H1 (cell line): ENCODE measurements at regions not wholly inside any gene's neighbourhood (a gene's known extent, or its start where the extent isn't known, plus 50 kb on each side); places are given as distances from the start of the nearest gene placed in this dataset.

Experiments
- CTCF ChIA-PET: fragments of 300-600 bp; sonication (Branson Sonifier 250); formaldehyde crosslinking; loops from one replicate; lab custom pipeline; 2021; ENCODE audit not compliant: partially characterized antibody; lab: Charles Lee
- POLR2A ChIA-PET: fragments of 300-600 bp; sonication (Branson Sonifier 250); formaldehyde crosslinking; loops from one replicate; lab custom pipeline; 2021; ENCODE audit warnings: inconsistent platforms; ENCODE audit not compliant: partially characterized antibody; lab: Charles Lee
- DNase-seq, 2 experiments: peaks; one replicate each; pipeline versions ENCODE4 v3.0.0 to v3.0.0-alpha.2; 2010 to 2022; ENCODE audit warnings: low spot score in 2 of 2, low read depth in 1 of 2, mixed read lengths in 1 of 2
- FAIRE-seq: peaks from 2 replicates; lab custom pipeline; 2011; peaks lifted over from hg19 to GRCh38; lab: Jason Lieb, UNC
- H2AFZ ChIP-seq: 2 replicates; pipeline ENCODE4 v1.8.1; 2012; ENCODE audit warnings: low read length, inconsistent platforms
- H2AK5ac ChIP-seq: 2 replicates; pipeline ENCODE4 v1.6.1; 2013; ENCODE audit warnings: low read depth, low read length
- H2BK120ac ChIP-seq: replicated peaks from 2 replicates; pipeline ENCODE3; 2013; ENCODE audit warnings: low read depth, low read length, inconsistent platforms
- H2BK12ac ChIP-seq: 2 replicates; pipeline ENCODE4 v1.6.1; 2013; ENCODE audit warnings: low read depth, low read length
- H2BK15ac ChIP-seq: 2 replicates; pipeline ENCODE4 v1.6.1; 2013; ENCODE audit warnings: low read length
- H2BK20ac ChIP-seq: 2 replicates; pipeline ENCODE4 v1.6.1; 2013; ENCODE audit warnings: low read length
- H2BK5ac ChIP-seq: 2 replicates; pipeline ENCODE4 v1.6.1; 2013; ENCODE audit warnings: low read depth, low read length
- H3K14ac ChIP-seq: 2 replicates; pipeline ENCODE4 v1.6.1; 2013; ENCODE audit warnings: inconsistent platforms; ENCODE audit not compliant: insufficient read length
- H3K18ac ChIP-seq: 2 replicates; pipeline ENCODE4 v1.6.1; 2013; ENCODE audit warnings: low read length; ENCODE audit errors: extremely low read depth
- H3K23ac ChIP-seq: 2 replicates; pipeline ENCODE4 v1.6.1; 2013; ENCODE audit warnings: inconsistent platforms; ENCODE audit not compliant: insufficient read length
- H3K23me2 ChIP-seq: 2 replicates; pipeline ENCODE4 v1.6.1; 2013; ENCODE audit warnings: low read depth, low read length
- H3K27ac ChIP-seq: 2 replicates; pipeline ENCODE4 v1.6.1; 2011; ENCODE audit warnings: low read depth, low read length, inconsistent platforms
- H3K27me3 ChIP-seq, 4 experiments: replicated peaks in 1 of 4; 1 replicate in 1 of 4; 2 replicates in 3 of 4; pipeline versions ENCODE4 v1.6.1 to v1.8.1; 2011 to 2013; ENCODE audit warnings: low read length in 3 of 4, mild to moderate bottlenecking in 3 of 4, inconsistent platforms in 2 of 4, mixed read lengths in 2 of 4, moderate library complexity in 1 of 4; ENCODE audit not compliant: control insufficient read depth in 3 of 4, insufficient read depth in 3 of 4; ENCODE audit errors: extremely low read depth in 1 of 4
- H3K36me3 ChIP-seq, 4 experiments: 2 replicates each; pipeline versions ENCODE4 v1.6.1 to v1.8.1; 2011 to 2013; ENCODE audit warnings: mild to moderate bottlenecking in 4 of 4, low read length in 3 of 4, moderate library complexity in 2 of 4, control low read depth in 1 of 4, inconsistent platforms in 1 of 4; ENCODE audit not compliant: insufficient read depth in 4 of 4, control insufficient read depth in 2 of 4
- H3K4ac ChIP-seq: replicated peaks from 2 replicates; pipeline ENCODE3; 2013; ENCODE audit warnings: low read length, low read depth, mixed read lengths, inconsistent platforms; ENCODE audit not compliant: insufficient read length
- H3K4me1 ChIP-seq, 4 experiments: replicated peaks in 1 of 4; 1 replicate in 1 of 4; 2 replicates in 3 of 4; pipeline versions ENCODE4 v1.6.1 to v1.8.1; 2011 to 2013; ENCODE audit warnings: low read length in 3 of 4, inconsistent platforms in 2 of 4, mixed read lengths in 1 of 4; ENCODE audit not compliant: insufficient read depth in 4 of 4, control insufficient read depth in 3 of 4
- H3K4me2 ChIP-seq, 2 experiments: 2 replicates each; pipeline versions ENCODE4 v1.6.1 to v1.8.1; 2011 to 2013; ENCODE audit warnings: low read depth in 2 of 2, low read length in 2 of 2, control low read depth in 1 of 2, inconsistent platforms in 1 of 2, mild to moderate bottlenecking in 1 of 2; ENCODE audit not compliant: insufficient read depth in 1 of 2
- H3K4me3 ChIP-seq, 4 experiments: fragments of 200-600, 300-600 bp in 1 of 4; sonication (generic), shearing (Covaris generic), sonication (Bioruptor Twin) in 1 of 4; 2 replicates each; pipeline versions ENCODE4 v1.5.1 to v1.8.1; 2011 to 2016; ENCODE audit warnings: low read length in 4 of 4, low read depth in 3 of 4, control low read depth in 2 of 4, inconsistent platforms in 2 of 4, mild to moderate bottlenecking in 2 of 4, mixed read lengths in 1 of 4, moderate library complexity in 1 of 4; ENCODE audit not compliant: insufficient read depth in 2 of 4; ENCODE audit errors: extremely low read depth in 1 of 4
- H3K56ac ChIP-seq: replicated peaks from 2 replicates; pipeline ENCODE3; 2013; ENCODE audit warnings: low read depth, mild to moderate bottlenecking, mixed read lengths, low read length, inconsistent platforms; ENCODE audit not compliant: insufficient read length
- H3K79me1 ChIP-seq: 2 replicates; pipeline ENCODE4 v1.6.1; 2013; ENCODE audit warnings: low read depth, low read length, control low read depth
- H3K79me2 ChIP-seq, 2 experiments: 2 replicates each; pipeline versions ENCODE4 v1.6.1 to v1.8.1; 2012 to 2013; ENCODE audit warnings: low read length in 2 of 2, mild to moderate bottlenecking in 2 of 2, inconsistent platforms in 1 of 2; ENCODE audit not compliant: insufficient read depth in 2 of 2, control insufficient read depth in 1 of 2
- H3K9ac ChIP-seq, 4 experiments: replicated peaks in 1 of 4; 1 replicate in 1 of 4; 2 replicates in 3 of 4; pipeline versions ENCODE4 v1.6.1 to v1.8.1; 2011 to 2013; ENCODE audit warnings: low read depth in 3 of 4, low read length in 3 of 4, control low read depth in 2 of 4, mild to moderate bottlenecking in 2 of 4, moderate library complexity in 2 of 4, inconsistent platforms in 1 of 4; ENCODE audit errors: extremely low read depth in 1 of 4
- H3K9me3 ChIP-seq, 2 experiments: 2 replicates each; pipeline versions ENCODE4 v1.6.1 to v1.8.1; 2012 to 2013; ENCODE audit warnings: mild to moderate bottlenecking in 2 of 2, moderate library complexity in 2 of 2, control low read depth in 1 of 2, inconsistent platforms in 1 of 2, low read depth in 1 of 2, low read length in 1 of 2, mixed read lengths in 1 of 2; ENCODE audit not compliant: insufficient read depth in 2 of 2
- H4K20me1 ChIP-seq, 2 experiments: replicated peaks in 1 of 2; 2 replicates each; pipeline versions ENCODE3 to v1.8.1; 2011 to 2013; ENCODE audit warnings: inconsistent platforms in 2 of 2, low read length in 2 of 2, mild to moderate bottlenecking in 1 of 2; ENCODE audit not compliant: insufficient read depth in 2 of 2, control insufficient read depth in 1 of 2
- H4K5ac ChIP-seq: 2 replicates; pipeline ENCODE4 v1.6.1; 2013; ENCODE audit warnings: low read length, low read depth, mixed read lengths, inconsistent platforms; ENCODE audit not compliant: insufficient read length
- H4K8ac ChIP-seq: 2 replicates; pipeline ENCODE4 v1.8.0; 2013; ENCODE audit warnings: mild to moderate bottlenecking, moderate library complexity, low read length, inconsistent platforms; ENCODE audit not compliant: insufficient read depth; ENCODE audit errors: extremely low read depth
- H4K91ac ChIP-seq: replicated peaks from 2 replicates; pipeline ENCODE3; 2013; ENCODE audit warnings: low read length, mixed read lengths, inconsistent platforms; ENCODE audit not compliant: insufficient read length
- CBX5 ChIP-seq: fragments of 300-800, 300-1000 bp; sonication (generic); IDR thresholded peaks from 2 replicates; pipeline ENCODE4 v1.7.1; 2016; ENCODE audit warnings: antibody characterized with exemption, low read length, low read depth
- CHD1 ChIP-seq: IDR thresholded peaks from 2 replicates; pipeline ENCODE4 v1.6.1; 2012; ENCODE audit warnings: low read depth, low read length, improper control_type of control experiment
- CTBP2 ChIP-seq: IDR thresholded peaks from 2 replicates; pipeline ENCODE4 v1.7.0; 2011; ENCODE audit warnings: borderline replicate concordance, mild to moderate bottlenecking, moderate library complexity, mixed read lengths, low read length; ENCODE audit not compliant: insufficient read depth, insufficient read length
- FOSL1 ChIP-seq: IDR thresholded peaks from 2 replicates; pipeline ENCODE4 v1.6.1; 2011; ENCODE audit warnings: mild to moderate bottlenecking, low read depth, low read length, moderate library complexity; ENCODE audit not compliant: insufficient read depth
- GTF2F1 ChIP-seq: IDR thresholded peaks from 2 replicates; pipeline ENCODE4 v1.6.1; 2012; ENCODE audit warnings: low read depth, low read length, improper control_type of control experiment, borderline replicate concordance
- JUN ChIP-seq: IDR thresholded peaks from 2 replicates; pipeline ENCODE4 v1.6.1; 2011; ENCODE audit warnings: low read depth, mild to moderate bottlenecking, improper control_type of control experiment, low read length
- KDM4A ChIP-seq: IDR thresholded peaks from one replicate; pipeline ENCODE4 v1.7.1; 2012; ENCODE audit warnings: low read depth, mild to moderate bottlenecking, moderate library complexity, low read length, inconsistent platforms; ENCODE audit not compliant: severe bottlenecking
- NANOG ChIP-seq: IDR thresholded peaks from 2 replicates; pipeline ENCODE4 v1.6.1; 2011; ENCODE audit warnings: low read length, low read depth, mild to moderate bottlenecking, inconsistent platforms; ENCODE audit not compliant: insufficient read depth, poor library complexity, severe bottlenecking
- POU5F1 ChIP-seq: IDR thresholded peaks from 2 replicates; pipeline ENCODE4 v1.6.1; 2011; ENCODE audit warnings: low read depth, mild to moderate bottlenecking, low read length, moderate library complexity
- RBBP5 ChIP-seq: IDR thresholded peaks from 2 replicates; pipeline ENCODE4 v1.7.1; 2012; ENCODE audit warnings: low read depth, mild to moderate bottlenecking, inconsistent platforms, low read length, moderate library complexity, borderline replicate concordance
- RFX5 ChIP-seq: IDR thresholded peaks from 2 replicates; pipeline ENCODE4 v1.6.1; 2011; ENCODE audit warnings: low read depth, low read length, improper control_type of control experiment, borderline replicate concordance
- RXRA ChIP-seq: IDR thresholded peaks from 2 replicates; pipeline ENCODE4 v1.6.1; 2011; ENCODE audit warnings: low read depth, mild to moderate bottlenecking, low read length, moderate library complexity; ENCODE audit not compliant: insufficient read depth
- SAP30 ChIP-seq: fragments of 300-600 bp; sonication (generic); IDR thresholded peaks from 2 replicates; pipeline ENCODE4 v1.7.1; 2012; ENCODE audit warnings: low read length, moderate library complexity, mild to moderate bottlenecking, inconsistent platforms; ENCODE audit not compliant: insufficient read depth, insufficient replicate concordance
- TAF7 ChIP-seq: optimal IDR thresholded peaks from 2 replicates; pipeline ENCODE3; 2011; ENCODE audit warnings: low read depth, mild to moderate bottlenecking, inconsistent platforms, low read length, moderate library complexity, borderline replicate concordance
- ZNF274 ChIP-seq: IDR thresholded peaks from 2 replicates; pipeline ENCODE4 v1.7.0; 2012; ENCODE audit warnings: low read length, borderline replicate concordance; ENCODE audit errors: extremely low read depth
- WGBS, 2 experiments: shearing (Covaris generic) in 1 of 2; methylation state at CpG; one replicate each; pipeline versions ENCODE4 v1.1.6 to v1.1.7; 2013 to 2015; ENCODE audit warnings: low lambda C conversion rate in 2 of 2, mixed read lengths in 2 of 2, inconsistent platforms in 1 of 2, low coverage in 1 of 2, missing lambda C conversion rate in 1 of 2; ENCODE audit not compliant: insufficient replicate concordance in 2 of 2, insufficient coverage in 1 of 2, insufficient read length in 1 of 2; ENCODE audit errors: extremely low coverage in 1 of 2, missing lambda C conversion rate in 1 of 2; 5-methylcytosine and 5-hydroxymethylcytosine counted together

- WGBS, 2 experiments = 91% methylated on average over 1 of the region's 1 CpG; no CpG with 5 or more reads in 1 of the 2 experiments
- TF ChIP-seq RXRA (no peak), CBX5 (no peak), JUN (no peak), ZNF274 (no peak), FOSL1 (no peak), RBBP5 (no peak), KDM4A (no peak), POU5F1 (no peak), CTBP2 (no peak), SAP30 (no peak), NANOG (no peak), TAF7 (no peak), GTF2F1 (no peak), RFX5 (no peak), CHD1 (no peak)
Measured at GRCh38 chr2:187051350-187051749, 202.4 kb upstream of the ZSWIM2 start.

More at GRCh38 chr2:187051350-187051749, 202.4 kb upstream of the ZSWIM2 start:
- no peak overlapping the region for H2AFZ ChIP-seq
- H3K18ac ChIP-seq = no peak overlapping the region
- no peak overlapping the region for H4K5ac ChIP-seq
- no peak overlapping the region for H2BK20ac ChIP-seq
- no peak overlapping the region for H2BK15ac ChIP-seq
- H2BK12ac ChIP-seq = no peak overlapping the region
- no peak overlapping the region for H3K56ac ChIP-seq
- no peaks in the 10 kb centered on the region for H3K79me1 ChIP-seq
- H3K36me3 ChIP-seq = no peaks in the 10 kb centered on the region
- POLR2A ChIA-PET = no interaction called here
- no peaks in the 10 kb centered on the region for H3K79me2 ChIP-seq
- H3K4me1 ChIP-seq = no peaks in the 10 kb centered on the region
- H3K9ac ChIP-seq = no peak overlapping the region
- no peaks in the 10 kb centered on the region for H3K27me3 ChIP-seq
- CTCF ChIA-PET = interaction anchor here (1.0 kb wide), 1 partner anchor 87 kb away, joined by 3 read pairs; no protein-coding TSS in a partner anchor
- no peak overlapping the region for H2BK120ac ChIP-seq
- no peak overlapping the region for H3K4ac ChIP-seq
- H3K27ac ChIP-seq = no peak overlapping the region
- H2BK5ac ChIP-seq = no peak overlapping the region
- no peak overlapping the region for H3K23ac ChIP-seq
- H3K4me2 ChIP-seq = no peak overlapping the region
- no peaks in the 10 kb centered on the region for H3K9me3 ChIP-seq
- H4K91ac ChIP-seq = no peak overlapping the region
- no peak overlapping the region for H3K14ac ChIP-seq
- FAIRE-seq (no peak), DNase-seq (no peak)
- H2AK5ac ChIP-seq = no peak overlapping the region
- H4K20me1 ChIP-seq = no peaks in the 10 kb centered on the region
- no peak overlapping the region for H3K4me3 ChIP-seq
- no peaks in the 10 kb centered on the region for H3K23me2 ChIP-seq
- no peak overlapping the region for H4K8ac ChIP-seq
